Fibroblast of lung (primary cell): ENCODE measurements at regions not wholly inside any gene's neighbourhood (a gene's known extent, or its start where the extent isn't known, plus 50 kb on each side); places are given as distances from the start of the nearest gene placed in this dataset.
A peak's percentile ranks its signal among the peaks of the same experiment; 100 is the strongest.

Experiments used
- DNase-seq, 2 donors: peaks; one replicate each; pipeline versions ENCODE4 v3.0.0 to v3.0.0-alpha.2; 2010; ENCODE audit warnings: low read depth in 2 of 2
- H2AFZ ChIP-seq: 2 replicates; pipeline ENCODE4 v1.5.1; 2012; ENCODE audit warnings: low read length, control low read depth, inconsistent platforms
- H3K27ac ChIP-seq: 2 replicates; pipeline ENCODE4 v1.5.1; 2011; ENCODE audit warnings: low read length, control low read depth; ENCODE audit not compliant: insufficient read depth
- H3K27me3 ChIP-seq: 2 replicates; pipeline ENCODE4 v1.5.1; 2011; ENCODE audit warnings: mild to moderate bottlenecking, low read length; ENCODE audit not compliant: control insufficient read depth, insufficient read depth
- H3K36me3 ChIP-seq: 2 replicates; pipeline ENCODE4 v1.5.1; 2011; ENCODE audit warnings: low read length; ENCODE audit not compliant: control insufficient read depth, insufficient read depth
- H3K4me1 ChIP-seq: 2 replicates; pipeline ENCODE4 v1.5.1; 2011; ENCODE audit warnings: low read length; ENCODE audit not compliant: control insufficient read depth, insufficient read depth; ENCODE audit errors: extremely low read depth
- H3K4me2 ChIP-seq: 2 replicates; pipeline ENCODE4 v1.5.1; 2011; ENCODE audit warnings: low read length, control low read depth; ENCODE audit not compliant: insufficient read depth; ENCODE audit errors: extremely low read depth
- H3K4me3 ChIP-seq, 4 experiments: fragments of 200-600 bp in 1 of 4; sonication (generic) in 1 of 4; replicated peaks in 1 of 4; 2 replicates each; pipeline ENCODE4 v1.5.1; 2011 to 2016; ENCODE audit warnings: low read length in 4 of 4, low read depth in 3 of 4, mild to moderate bottlenecking in 3 of 4, control low read depth in 2 of 4, inconsistent platforms in 1 of 4, mixed read lengths in 1 of 4; ENCODE audit not compliant: insufficient read depth in 1 of 4; ENCODE audit errors: control extremely low read depth in 1 of 4
- H3K79me2 ChIP-seq: 2 replicates; pipeline ENCODE4 v1.5.1; 2012; ENCODE audit warnings: mild to moderate bottlenecking, low read length, inconsistent platforms; ENCODE audit not compliant: control insufficient read depth, insufficient read depth
- H3K9ac ChIP-seq: 2 replicates; pipeline ENCODE4 v1.5.1; 2011; ENCODE audit warnings: mild to moderate bottlenecking, low read length, control low read depth; ENCODE audit not compliant: insufficient read depth
- H3K9me3 ChIP-seq: 2 replicates; pipeline ENCODE4 v1.5.1; 2012; ENCODE audit warnings: low read depth, low read length; ENCODE audit not compliant: control insufficient read depth, insufficient read depth
- H4K20me1 ChIP-seq: 2 replicates; pipeline ENCODE4 v1.5.1; 2011; ENCODE audit warnings: low read length; ENCODE audit not compliant: control insufficient read depth, insufficient read depth; ENCODE audit errors: extremely low read depth
- EZH2 ChIP-seq: IDR thresholded peaks from 2 replicates; pipeline ENCODE4 v1.5.1; 2012; ENCODE audit warnings: low read length, control low read depth, mild to moderate bottlenecking; ENCODE audit errors: missing control alignments
- TF ChIP-seq, protein P1 (sequence below), 2 donors: IDR thresholded peaks in 1 of 2; conservative IDR thresholded peaks in 1 of 2; 1 replicate in 1 of 2; 2 replicates in 1 of 2; pipeline ENCODE4 v1.5.1; 2011 to 2012; ENCODE audit warnings: low read length in 2 of 2, control low read depth in 1 of 2, inconsistent platforms in 1 of 2, low read depth in 1 of 2, mild to moderate bottlenecking in 1 of 2

DNA sequence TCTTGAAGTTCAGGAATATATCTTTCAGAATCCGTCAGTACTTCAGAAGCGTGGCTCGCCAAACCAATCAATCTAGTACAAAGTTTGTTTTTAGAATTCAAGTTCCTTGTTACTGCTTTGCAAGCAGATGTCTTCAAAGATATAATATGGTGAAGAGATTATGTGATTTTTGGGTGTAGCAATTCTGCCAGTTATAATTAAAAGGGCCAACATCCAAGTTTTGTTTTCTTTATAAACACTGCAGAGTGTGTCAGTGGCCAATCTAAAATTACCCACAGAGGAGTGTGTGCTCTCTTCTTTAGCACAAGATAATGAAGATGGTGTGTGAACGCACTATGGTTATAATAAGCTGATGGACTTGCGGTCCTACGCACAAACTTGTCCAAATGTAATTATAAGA is 493.6 kb upstream of the MDFIC2 start:
- Histone ChIP-seq H3K36me3 (no peaks in the 10 kb centered on the region), H2AFZ (no peak overlapping the region), H3K4me3 (no peak overlapping the region), H3K9ac (no peak overlapping the region), H3K9me3 (no peaks in the 10 kb centered on the region), H3K4me1 (no peaks in the 10 kb centered on the region), H4K20me1 (no peaks in the 10 kb centered on the region), H3K27me3 (no peaks in the 10 kb centered on the region), H3K79me2 (no peaks in the 10 kb centered on the region), H3K27ac (no peak overlapping the region), H3K4me2 (no peak overlapping the region)
- TF ChIP-seq, protein P1, sequence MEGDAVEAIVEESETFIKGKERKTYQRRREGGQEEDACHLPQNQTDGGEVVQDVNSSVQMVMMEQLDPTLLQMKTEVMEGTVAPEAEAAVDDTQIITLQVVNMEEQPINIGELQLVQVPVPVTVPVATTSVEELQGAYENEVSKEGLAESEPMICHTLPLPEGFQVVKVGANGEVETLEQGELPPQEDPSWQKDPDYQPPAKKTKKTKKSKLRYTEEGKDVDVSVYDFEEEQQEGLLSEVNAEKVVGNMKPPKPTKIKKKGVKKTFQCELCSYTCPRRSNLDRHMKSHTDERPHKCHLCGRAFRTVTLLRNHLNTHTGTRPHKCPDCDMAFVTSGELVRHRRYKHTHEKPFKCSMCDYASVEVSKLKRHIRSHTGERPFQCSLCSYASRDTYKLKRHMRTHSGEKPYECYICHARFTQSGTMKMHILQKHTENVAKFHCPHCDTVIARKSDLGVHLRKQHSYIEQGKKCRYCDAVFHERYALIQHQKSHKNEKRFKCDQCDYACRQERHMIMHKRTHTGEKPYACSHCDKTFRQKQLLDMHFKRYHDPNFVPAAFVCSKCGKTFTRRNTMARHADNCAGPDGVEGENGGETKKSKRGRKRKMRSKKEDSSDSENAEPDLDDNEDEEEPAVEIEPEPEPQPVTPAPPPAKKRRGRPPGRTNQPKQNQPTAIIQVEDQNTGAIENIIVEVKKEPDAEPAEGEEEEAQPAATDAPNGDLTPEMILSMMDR (conservative IDR thresholded peaks at IDR 0.05 in 1 of 2, IDR thresholded peaks at IDR 0.05 in 1 of 2; ENCODE audit: low read depth in 1 of 2, low read length in 2 of 2) = no peak
- TF ChIP-seq EZH2 = no peak
- no peak for DNase-seq

GRCh38 chr3:70805061-70805889 is 492.8 kb upstream of the MDFIC2 start:
- no peaks in the 10 kb centered on the region for H3K79me2 ChIP-seq
- no peaks in the 10 kb centered on the region for H3K9me3 ChIP-seq
- H4K20me1 ChIP-seq = no peaks in the 10 kb centered on the region
- no peaks in the 10 kb centered on the region for H3K36me3 ChIP-seq
- H3K27ac ChIP-seq = peak overlapping the region; percentile 48
- H3K4me1 ChIP-seq = no peaks in the 10 kb centered on the region
- H3K4me2 ChIP-seq = peak overlapping the region; percentile 60
- peak; percentile 52 to 80 for DNase-seq
- H3K9ac ChIP-seq = no peak overlapping the region
- TF ChIP-seq, protein P1 (conservative IDR thresholded peaks at IDR 0.05 in 1 of 2, IDR thresholded peaks at IDR 0.05 in 1 of 2; ENCODE audit: low read depth in 1 of 2, low read length in 2 of 2) = no peak
- no peak for TF ChIP-seq EZH2
- peak overlapping the region in 2 of 4 experiments; percentile 9 to 35 for H3K4me3 ChIP-seq
- H2AFZ ChIP-seq = peak overlapping the region; percentile 70
- H3K27me3 ChIP-seq = no peaks in the 10 kb centered on the region

DNA sequence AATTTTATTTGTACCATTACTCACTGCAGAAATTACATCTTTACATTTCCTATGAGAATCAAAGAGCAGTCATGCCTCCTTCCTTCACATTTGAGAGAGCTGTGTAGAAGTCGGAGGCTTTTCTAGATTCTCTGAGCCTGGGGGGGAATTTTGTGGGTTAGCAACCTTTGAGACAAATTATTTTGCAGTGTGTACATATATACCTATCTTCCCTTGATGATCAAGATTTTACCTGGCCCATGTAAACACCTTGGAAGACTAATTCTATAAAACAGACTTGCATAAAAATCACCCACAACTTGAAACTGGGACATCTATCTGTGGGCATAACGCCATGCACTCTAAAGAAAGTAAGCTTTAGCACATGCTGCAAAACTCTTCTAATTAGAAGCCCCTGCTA is 491.5 kb upstream of the MDFIC2 start:
- Histone ChIP-seq H3K27ac (no peak overlapping the region), H3K4me3 (no peak overlapping the region), H2AFZ (no peak overlapping the region), H3K27me3 (no peaks in the 10 kb centered on the region), H3K9ac (no peak overlapping the region), H3K4me2 (no peak overlapping the region), H3K4me1 (no peaks in the 10 kb centered on the region), H3K36me3 (no peaks in the 10 kb centered on the region), H3K9me3 (no peaks in the 10 kb centered on the region), H3K79me2 (no peaks in the 10 kb centered on the region), H4K20me1 (no peaks in the 10 kb centered on the region)
- TF ChIP-seq EZH2 = no peak
- TF ChIP-seq, protein P1 (conservative IDR thresholded peaks at IDR 0.05 in 1 of 2, IDR thresholded peaks at IDR 0.05 in 1 of 2; ENCODE audit: low read depth in 1 of 2, low read length in 2 of 2) = no peak
- DNase-seq = no peak
